A549 (cell line): ENCODE measurements at regions not wholly inside any gene's neighbourhood (a gene's known extent, or its start where the extent isn't known, plus 50 kb on each side); places are given as distances from the start of the nearest gene placed in this dataset.

Source experiments
- ATAC-seq, 2 experiments: fragments of 200-7000 bp in 1 of 2; fragments of >200 bp in 1 of 2; cut with Nextera tagmentation in 1 of 2; cut with Tn5 transposase in 1 of 2; 3 replicates each; pipeline versions ENCODE4 v1.8.0 to v1.9.1; 2018 to 2020; ENCODE audit warnings: mild to moderate bottlenecking in 1 of 2, moderate library complexity in 1 of 2
- CTCF ChIA-PET: fragments of 300-600 bp; sonication (Branson Sonifier 250); formaldehyde crosslinking; extraction: SDS; loops from one replicate; lab custom pipeline; 2021; ENCODE audit warnings: antibody characterized with exemption, inconsistent platforms; lab: Yijun Ruan, JAX
- POLR2A ChIA-PET: fragments of 350-600 bp; formaldehyde crosslinking; extraction: SDS; loops from one replicate; lab custom pipeline; 2021; ENCODE audit warnings: antibody characterized with exemption, inconsistent platforms; lab: Yijun Ruan, JAX
- DNase-seq, 2 experiments: peaks; one replicate each; pipeline versions ENCODE4 v3.0.0 to v3.0.0-alpha.2; 2011 to 2016; ENCODE audit warnings: low read depth in 1 of 2, low spot score in 1 of 2
- FAIRE-seq: peaks from 2 replicates; lab custom pipeline; 2011; peaks lifted over from hg19 to GRCh38; lab: Jason Lieb, UNC
- H3K27ac ChIP-seq, 2 experiments: fragments of >200 bp; sonication (Bioruptor Twin); formaldehyde crosslinking; 3 replicates each; pipeline ENCODE4 v1.5.1; 2016 to 2017
- H3K4me1 ChIP-seq: fragments of >200 bp; sonication (Bioruptor Twin); formaldehyde crosslinking; 3 replicates; pipeline ENCODE4 v1.6.1; 2016
- H3K4me2 ChIP-seq: fragments of >200 bp; sonication (Bioruptor Twin); formaldehyde crosslinking; 3 replicates; pipeline ENCODE4 v1.6.1; 2016
- H3K4me3 ChIP-seq: fragments of >200 bp; sonication (Bioruptor Twin); formaldehyde crosslinking; 3 replicates; pipeline ENCODE4 v1.5.1; 2016
- H3K9me3 ChIP-seq: fragments of >200 bp; sonication (Bioruptor Twin); formaldehyde crosslinking; 3 replicates; pipeline ENCODE4 v1.6.1; 2016
- CBX8 ChIP-seq: fragments of 200-600 bp; sonication (generic); IDR thresholded peaks from 2 replicates; pipeline ENCODE4 v1.6.1; 2016
- CHD2 ChIP-seq: fragments of 150-350 bp; IDR thresholded peaks from 2 replicates; pipeline ENCODE4 v1.6.1; 2014; ENCODE audit warnings: low read length; ENCODE audit not compliant: partially characterized antibody
- ELK1 ChIP-seq: fragments of 150-350 bp; IDR thresholded peaks from 2 replicates; pipeline ENCODE4 v1.6.1; 2014; ENCODE audit warnings: low read depth, mild to moderate bottlenecking, low read length
- EP300 ChIP-seq, 2 experiments: fragments of >200 bp; sonication (Bioruptor Twin); formaldehyde crosslinking; IDR thresholded peaks; 2 replicates in 1 of 2; 3 replicates in 1 of 2; pipeline ENCODE4 v1.6.1; 2016 to 2017
- ESRRA ChIP-seq: fragments of 150-350 bp; IDR thresholded peaks from 2 replicates; pipeline ENCODE4 v1.6.1; 2014; ENCODE audit warnings: mild to moderate bottlenecking, low read length, borderline replicate concordance
- FOSB ChIP-seq: fragments of 250-450 bp; sonication (Bioruptor Pico); IDR thresholded peaks from 2 replicates; pipeline ENCODE4 v1.5.0; 2020; ENCODE audit warnings: mild to moderate bottlenecking, moderate library complexity
- FOXS1 ChIP-seq: fragments of 250-450 bp; sonication (Bioruptor Pico); IDR thresholded peaks from 2 replicates; pipeline ENCODE4 v1.5.0; 2020; ENCODE audit warnings: mild to moderate bottlenecking, moderate library complexity
- HDAC2 ChIP-seq: fragments of 200-600 bp; sonication (generic); IDR thresholded peaks from 2 replicates; pipeline ENCODE4 v1.6.1; 2016
- HEYL ChIP-seq: fragments of 250-450 bp; sonication (Bioruptor Pico); IDR thresholded peaks from 2 replicates; pipeline ENCODE4 v1.8.0; 2021; ENCODE audit warnings: mild to moderate bottlenecking, moderate library complexity
- HOXB13 ChIP-seq: fragments of 250-450 bp; sonication (Bioruptor Pico); IDR thresholded peaks from 2 replicates; pipeline ENCODE4 v1.5.0; 2020; ENCODE audit warnings: low read depth, mild to moderate bottlenecking, moderate library complexity
- MAFK ChIP-seq: fragments of 450-650 bp; IDR thresholded peaks from 2 replicates; pipeline ENCODE4 v1.6.1; 2014; ENCODE audit not compliant: partially characterized antibody
- MYC ChIP-seq: IDR thresholded peaks from 2 replicates; pipeline ENCODE4 v1.6.1; 2012; ENCODE audit warnings: mild to moderate bottlenecking, inconsistent platforms, low read length, improper control_type of control experiment, borderline replicate concordance
- NPAS2 ChIP-seq: fragments of 250-450 bp; sonication (Bioruptor Pico); IDR thresholded peaks from 2 replicates; pipeline ENCODE4 v1.8.0; 2022; ENCODE audit warnings: mild to moderate bottlenecking, moderate library complexity, borderline replicate concordance
- PHF8 ChIP-seq: fragments of 200-600 bp; sonication (generic); IDR thresholded peaks from 2 replicates; pipeline ENCODE4 v1.6.1; 2016; ENCODE audit warnings: low read depth, mild to moderate bottlenecking, antibody characterized with exemption, moderate library complexity, borderline replicate concordance
- POLR2AphosphoS2 ChIP-seq: conservative IDR thresholded peaks from 2 replicates; pipeline ENCODE4 v1.6.1; 2012; ENCODE audit warnings: low read length, improper control_type of control experiment, inconsistent platforms
- RAD21 ChIP-seq, 2 experiments: fragments of >200 bp in 1 of 2; sonication (Bioruptor Twin) in 1 of 2; formaldehyde crosslinking in 1 of 2; IDR thresholded peaks in 1 of 2; conservative IDR thresholded peaks in 1 of 2; 2 replicates in 1 of 2; 3 replicates in 1 of 2; pipeline ENCODE4 v1.6.1; 2012 to 2018; ENCODE audit warnings: inconsistent platforms in 1 of 2
- RARB ChIP-seq: fragments of 250-450 bp; sonication (Bioruptor Pico); IDR thresholded peaks from 2 replicates; pipeline ENCODE4 v1.8.0; 2021; ENCODE audit warnings: mild to moderate bottlenecking, moderate library complexity
- RCOR1 ChIP-seq: fragments of 150-350 bp; IDR thresholded peaks from 2 replicates; pipeline ENCODE4 v1.6.1; 2014; ENCODE audit warnings: antibody characterized with exemption, low read length, low read depth
- SREBF2 ChIP-seq: fragments of 450-650 bp; IDR thresholded peaks from 2 replicates; pipeline ENCODE4 v1.6.1; 2014; ENCODE audit warnings: mild to moderate bottlenecking, moderate library complexity
- TFCP2L1 ChIP-seq: fragments of 250-450 bp; sonication (Bioruptor Pico); IDR thresholded peaks from 2 replicates; pipeline ENCODE4 v1.5.0; 2021; ENCODE audit warnings: mild to moderate bottlenecking
- TP53 ChIP-seq: fragments of 250-450 bp; sonication (Bioruptor Pico); IDR thresholded peaks from 2 replicates; pipeline ENCODE4 v1.5.0; 2021; ENCODE audit warnings: mild to moderate bottlenecking, moderate library complexity
- ZC3H11A ChIP-seq: fragments of 450-650 bp; IDR thresholded peaks from 2 replicates; pipeline ENCODE4 v1.6.1; 2014; ENCODE audit warnings: antibody characterized with exemption, mild to moderate bottlenecking
- ZFP36 ChIP-seq: fragments of 450-650 bp; IDR thresholded peaks from 2 replicates; pipeline ENCODE4 v1.6.1; 2014; ENCODE audit warnings: borderline replicate concordance; ENCODE audit not compliant: partially characterized antibody
- ZSCAN20 ChIP-seq: fragments of 250-450 bp; sonication (Bioruptor Pico); IDR thresholded peaks from 2 replicates; pipeline ENCODE4 v1.8.0; 2022; ENCODE audit warnings: mild to moderate bottlenecking, moderate library complexity
- WGBS: methylation state at CpG from one replicate; pipeline ENCODE4 v1.1.6; 2017; ENCODE audit errors: missing lambda C conversion rate; 5-methylcytosine and 5-hydroxymethylcytosine counted together
- TF ChIP-seq, protein P1 (sequence below): fragments of >200 bp; sonication (Bioruptor Twin); formaldehyde crosslinking; IDR thresholded peaks from 3 replicates; pipeline ENCODE4 v1.5.1; 2016
- TF ChIP-seq, protein P2 (sequence below): fragments of 450-650 bp; IDR thresholded peaks from 2 replicates; pipeline ENCODE4 v1.6.1; 2014; ENCODE audit warnings: antibody characterized with exemption
- TF ChIP-seq, protein P3 (sequence below): fragments of 250-450 bp; sonication (Bioruptor Pico); IDR thresholded peaks from 2 replicates; pipeline ENCODE4 v1.5.0; 2020; ENCODE audit warnings: low read depth, mild to moderate bottlenecking, moderate library complexity
- TF ChIP-seq, protein P4 (sequence below): fragments of >200 bp; sonication (Bioruptor Twin); formaldehyde crosslinking; IDR thresholded peaks from 2 replicates; pipeline ENCODE4 v1.6.1; 2016

- H3K4me2 ChIP-seq, result no peak overlapping the region
- FAIRE-seq (no peak), DNase-seq (no peak), ATAC-seq (no peak)
- peaks cover 9% of the 10 kb centered on the region; the same call in 2 of the 3 replicates for H3K9me3 ChIP-seq
- ChIA-PET POLR2A (no interaction called here), CTCF (no interaction called here)
- H3K4me1 ChIP-seq, result no peaks in the 10 kb centered on the region
- TF ChIP-seq CHD2, result no peak
- TF ChIP-seq, protein P1, sequence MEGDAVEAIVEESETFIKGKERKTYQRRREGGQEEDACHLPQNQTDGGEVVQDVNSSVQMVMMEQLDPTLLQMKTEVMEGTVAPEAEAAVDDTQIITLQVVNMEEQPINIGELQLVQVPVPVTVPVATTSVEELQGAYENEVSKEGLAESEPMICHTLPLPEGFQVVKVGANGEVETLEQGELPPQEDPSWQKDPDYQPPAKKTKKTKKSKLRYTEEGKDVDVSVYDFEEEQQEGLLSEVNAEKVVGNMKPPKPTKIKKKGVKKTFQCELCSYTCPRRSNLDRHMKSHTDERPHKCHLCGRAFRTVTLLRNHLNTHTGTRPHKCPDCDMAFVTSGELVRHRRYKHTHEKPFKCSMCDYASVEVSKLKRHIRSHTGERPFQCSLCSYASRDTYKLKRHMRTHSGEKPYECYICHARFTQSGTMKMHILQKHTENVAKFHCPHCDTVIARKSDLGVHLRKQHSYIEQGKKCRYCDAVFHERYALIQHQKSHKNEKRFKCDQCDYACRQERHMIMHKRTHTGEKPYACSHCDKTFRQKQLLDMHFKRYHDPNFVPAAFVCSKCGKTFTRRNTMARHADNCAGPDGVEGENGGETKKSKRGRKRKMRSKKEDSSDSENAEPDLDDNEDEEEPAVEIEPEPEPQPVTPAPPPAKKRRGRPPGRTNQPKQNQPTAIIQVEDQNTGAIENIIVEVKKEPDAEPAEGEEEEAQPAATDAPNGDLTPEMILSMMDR, result no peak
- no peak for TF ChIP-seq CBX8
- no peak for TF ChIP-seq ZC3H11A
- no peak for TF ChIP-seq FOSB (CRISPR knock-in tag)
- TF ChIP-seq, protein P2, sequence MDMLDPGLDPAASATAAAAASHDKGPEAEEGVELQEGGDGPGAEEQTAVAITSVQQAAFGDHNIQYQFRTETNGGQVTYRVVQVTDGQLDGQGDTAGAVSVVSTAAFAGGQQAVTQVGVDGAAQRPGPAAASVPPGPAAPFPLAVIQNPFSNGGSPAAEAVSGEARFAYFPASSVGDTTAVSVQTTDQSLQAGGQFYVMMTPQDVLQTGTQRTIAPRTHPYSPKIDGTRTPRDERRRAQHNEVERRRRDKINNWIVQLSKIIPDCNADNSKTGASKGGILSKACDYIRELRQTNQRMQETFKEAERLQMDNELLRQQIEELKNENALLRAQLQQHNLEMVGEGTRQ, result no peak
- TF ChIP-seq POLR2AphosphoS2, result no peak
- no peak for TF ChIP-seq ZFP36
- TF ChIP-seq HOXB13 (CRISPR knock-in tag), result no peak
- TF ChIP-seq HEYL (CRISPR knock-in tag), result no peak
- no peak for TF ChIP-seq TP53 (CRISPR knock-in tag)
- no peak for TF ChIP-seq RAD21 (conservative IDR thresholded peaks at IDR 0.05 in 1 of 2, IDR thresholded peaks at IDR 0.05 in 1 of 2)
- TF ChIP-seq ELK1, result no peak
- TF ChIP-seq FOXS1, result no peak
- TF ChIP-seq EP300 (IDR thresholded peaks at IDR 0.05), result no peak
- TF ChIP-seq RCOR1, result no peak
- TF ChIP-seq, protein P3, sequence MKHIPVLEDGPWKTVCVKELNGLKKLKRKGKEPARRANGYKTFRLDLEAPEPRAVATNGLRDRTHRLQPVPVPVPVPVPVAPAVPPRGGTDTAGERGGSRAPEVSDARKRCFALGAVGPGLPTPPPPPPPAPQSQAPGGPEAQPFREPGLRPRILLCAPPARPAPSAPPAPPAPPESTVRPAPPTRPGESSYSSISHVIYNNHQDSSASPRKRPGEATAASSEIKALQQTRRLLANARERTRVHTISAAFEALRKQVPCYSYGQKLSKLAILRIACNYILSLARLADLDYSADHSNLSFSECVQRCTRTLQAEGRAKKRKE (CRISPR knock-in tag), result no peak
- no peak overlapping the region for H3K27ac ChIP-seq
- H3K4me3 ChIP-seq, result no peak overlapping the region
These were observed 393.5 kb upstream of the ARRDC4 start for GRCh38 chr15:97566961-97567360.

DNA sequence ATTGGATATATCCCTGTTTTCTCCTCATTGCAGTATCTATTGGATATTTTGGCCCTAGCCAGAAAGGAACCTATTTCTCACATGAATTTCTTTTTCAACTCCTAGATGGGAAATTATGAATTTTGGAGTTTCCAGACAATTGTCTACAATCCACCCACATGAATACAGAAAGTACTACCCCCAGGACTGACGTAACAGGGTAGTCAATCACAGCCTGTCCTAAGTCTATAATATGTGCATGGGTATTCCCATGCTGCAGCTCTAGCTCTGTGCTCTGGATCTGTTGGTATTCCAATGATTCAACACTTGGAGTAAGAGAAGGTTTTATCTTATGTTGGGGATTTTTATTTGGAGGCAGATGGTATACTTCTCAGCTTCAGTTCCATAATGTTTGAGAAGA is 393.1 kb upstream of the ARRDC4 start:
- TF ChIP-seq MYC, result no peak
- TF ChIP-seq MAFK, result no peak
- no peak for TF ChIP-seq ESRRA
- TF ChIP-seq RARB (CRISPR knock-in tag), result no peak
- no peak for TF ChIP-seq NPAS2 (CRISPR knock-in tag)
- no peak for TF ChIP-seq ZSCAN20 (CRISPR knock-in tag)
- TF ChIP-seq RAD21 (conservative IDR thresholded peaks at IDR 0.05 in 1 of 2, IDR thresholded peaks at IDR 0.05 in 1 of 2), result no peak
- no peak for TF ChIP-seq PHF8
- no peak for TF ChIP-seq HDAC2
- TF ChIP-seq, protein P3 (CRISPR knock-in tag), result no peak
- TF ChIP-seq SREBF2, result no peak
- TF ChIP-seq, protein P4, sequence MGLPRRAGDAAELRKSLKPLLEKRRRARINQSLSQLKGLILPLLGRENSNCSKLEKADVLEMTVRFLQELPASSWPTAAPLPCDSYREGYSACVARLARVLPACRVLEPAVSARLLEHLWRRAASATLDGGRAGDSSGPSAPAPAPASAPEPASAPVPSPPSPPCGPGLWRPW, result no peak
- no peak for TF ChIP-seq TFCP2L1 (CRISPR knock-in tag)
- H3K4me3 ChIP-seq, result no peak overlapping the region
- ChIA-PET POLR2A (no interaction called here), CTCF (no interaction called here)
- no peak for ATAC-seq
- peaks cover 9% of the 10 kb centered on the region; the same call in 2 of the 3 replicates for H3K9me3 ChIP-seq
- no peak overlapping the region for H3K27ac ChIP-seq
- no peak overlapping the region for H3K4me2 ChIP-seq
- H3K4me1 ChIP-seq, result no peaks in the 10 kb centered on the region
- DNase-seq, result no peak
- WGBS, result 0% methylated on average over 1 of the region's 1 CpG
- no peak for FAIRE-seq
